Sigmoid colon (tissue), 4 donors: ENCODE measurements at regions not wholly inside any gene's neighbourhood (a gene's known extent, or its start where the extent isn't known, plus 50 kb on each side); places are given as distances from the start of the nearest gene placed in this dataset.

ENCODE experiments used
- CTCF ChIP-seq, 4 experiments: fragments of 450-650 bp in 3 of 4; fragments of 200-600 bp in 1 of 4; IDR thresholded peaks; one replicate each; pipeline ENCODE4 v1.5.1; 2016 to 2019; ENCODE audit warnings: antibody characterized with exemption in 4 of 4, mild to moderate bottlenecking in 3 of 4, moderate library complexity in 2 of 4
- EP300 ChIP-seq, 4 donors: sonication (generic); formaldehyde crosslinking; IDR thresholded peaks; one replicate each; pipeline ENCODE4 v1.6.1; 2017; ENCODE audit warnings: antibody characterized with exemption in 4 of 4

DNA sequence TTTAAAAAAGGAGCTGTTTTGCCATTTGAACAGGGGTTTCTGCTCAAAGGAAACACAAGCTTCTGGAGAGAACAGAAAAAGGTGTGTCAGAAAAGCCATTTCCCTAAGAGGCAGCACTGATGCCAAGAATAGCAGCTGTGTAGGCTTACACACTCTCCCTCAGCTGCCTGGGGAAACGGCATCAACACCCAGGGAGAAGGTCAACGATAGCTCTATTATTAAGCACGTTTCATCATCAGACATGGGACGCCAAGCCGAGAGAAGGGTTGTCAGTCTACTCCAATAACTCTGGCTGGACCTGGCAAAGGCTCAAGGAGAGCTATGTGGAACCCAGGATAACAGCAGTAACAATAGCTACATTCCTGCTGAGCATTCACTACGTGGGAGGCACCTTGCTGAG, 314.2 kb downstream of the CDK5RAP2 start:
- TF ChIP-seq CTCF (IDR thresholded peaks at IDR 0.05) (no peak), EP300 (IDR thresholded peaks at IDR 0.05) (no peak)
